ENCODE measurements at regions not wholly inside any gene's neighbourhood (a gene's known extent, or its start where the extent isn't known, plus 50 kb on each side); places are given as distances from the start of the nearest gene placed in this dataset.
"Not testable (repeated sequence)": the region's sequence is repeated elsewhere in the genome, so short reads cannot be mapped to it uniquely, and the experiment has no call there.

DNA sequence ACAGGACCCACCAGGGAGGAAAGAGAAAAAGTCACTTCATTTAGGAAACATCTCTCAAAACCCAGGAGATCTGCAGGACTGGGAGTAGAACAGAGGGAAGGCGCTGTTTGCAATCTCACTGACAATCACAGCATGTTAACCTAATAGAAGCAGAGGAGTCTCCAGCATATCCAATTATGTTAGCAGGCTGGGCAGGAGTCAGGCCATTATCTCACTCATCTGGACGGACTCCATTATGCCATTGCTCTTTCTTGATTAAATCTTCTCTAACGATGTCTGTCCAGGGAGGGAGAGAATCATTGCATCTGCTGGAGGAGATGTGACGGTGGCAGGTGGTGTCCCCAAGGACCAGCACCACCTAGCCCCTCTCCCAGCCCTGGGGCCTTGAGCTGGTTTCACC is 203.8 kb upstream of the SFSWAP start:
- Histone ChIP-seq H3K27ac (no peak overlapping the region), H3K4me3 (no peak overlapping the region)

DNA sequence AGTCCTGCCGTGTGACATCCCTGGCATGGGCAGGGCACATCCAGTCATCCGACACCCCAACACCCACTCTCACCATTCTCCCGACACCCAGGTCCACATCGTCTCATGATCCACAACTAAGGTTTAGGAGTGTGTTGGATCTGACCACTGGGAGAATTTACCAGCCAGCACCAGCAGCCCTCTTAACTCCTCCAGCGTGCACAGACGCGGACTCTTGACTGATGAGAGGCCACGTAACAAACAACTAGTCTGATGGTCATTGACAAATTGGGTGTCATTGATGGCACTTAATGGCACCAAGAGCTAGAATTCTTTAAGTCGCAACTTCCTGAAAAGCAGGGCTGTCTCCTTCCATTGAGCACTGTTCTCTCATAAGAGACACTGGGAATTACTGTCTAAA is 203.0 kb upstream of the SFSWAP start:
- Histone ChIP-seq H3K27ac (no peak overlapping the region), H3K4me3 (no peak overlapping the region)

DNA sequence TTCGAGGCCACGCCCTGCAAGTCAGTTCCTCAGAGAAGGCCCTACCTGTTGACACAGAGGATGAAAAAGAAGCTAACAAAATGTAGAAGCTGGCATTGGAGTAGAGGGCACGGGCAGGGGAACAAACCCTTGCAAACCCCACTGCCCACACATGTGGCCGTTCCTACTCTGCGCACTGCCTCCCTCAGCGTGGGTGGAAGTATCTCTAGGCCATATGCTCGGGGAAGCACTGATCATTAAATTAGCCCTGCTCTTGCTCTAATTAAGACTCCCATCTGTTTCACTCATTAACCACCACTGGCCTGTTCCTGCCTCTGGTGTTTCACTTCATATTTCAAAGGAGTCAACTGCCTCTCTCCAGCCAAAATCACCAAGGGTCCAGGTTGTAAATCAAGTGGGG is 201.2 kb upstream of the SFSWAP start:
- no peak overlapping the region for H3K4me3 ChIP-seq
- H3K27ac ChIP-seq: no peak overlapping the region

DNA sequence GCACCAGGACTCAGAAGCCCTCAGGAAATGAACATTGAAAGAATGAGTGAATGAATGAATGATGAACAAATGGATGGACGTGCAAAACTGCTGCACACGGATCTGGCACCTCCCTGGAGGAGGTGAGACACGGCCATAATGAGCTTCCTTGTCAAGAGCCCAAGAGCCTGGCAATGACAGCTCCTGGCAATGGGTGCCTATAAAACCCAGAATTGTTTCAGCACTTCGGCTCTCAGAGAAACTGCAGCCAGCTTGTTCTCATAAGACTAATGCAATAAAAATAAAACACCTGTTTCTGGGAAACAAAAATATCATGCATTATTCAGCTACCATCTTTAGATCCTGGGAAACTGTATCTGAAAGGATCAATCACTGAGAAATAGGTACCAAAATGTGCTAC is 200.5 kb upstream of the SFSWAP start:
- peak overlapping the region in 1 of 21 experiments; percentile 76 for H3K27ac ChIP-seq
- H3K4me3 ChIP-seq: no peak overlapping the region

DNA sequence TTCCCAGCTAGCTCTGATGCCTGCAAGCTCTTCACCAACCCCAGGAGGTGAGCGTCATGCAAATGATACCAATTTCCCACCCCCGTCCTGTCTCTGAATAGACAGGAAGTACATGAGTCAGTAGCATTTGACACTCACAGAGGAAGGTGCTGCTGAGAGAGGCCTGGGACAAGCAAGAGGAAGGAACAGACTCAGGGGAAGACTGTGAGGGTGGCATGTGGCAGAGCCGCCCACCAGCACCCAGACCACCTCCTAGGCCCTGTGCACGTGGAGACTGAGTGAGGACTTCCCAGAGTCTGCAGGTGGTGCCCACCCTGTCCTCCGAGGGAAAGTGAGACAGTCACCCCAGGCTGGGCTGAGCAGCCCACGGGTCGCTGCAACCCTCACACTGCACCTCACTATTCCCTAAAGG is 199.5 kb upstream of the SFSWAP start:
- Histone ChIP-seq H3K27ac (peak overlapping the region in 4 of 21 experiments; percentile 57 to 76 (median 66)), H3K4me3 (no peak overlapping the region)

DNA sequence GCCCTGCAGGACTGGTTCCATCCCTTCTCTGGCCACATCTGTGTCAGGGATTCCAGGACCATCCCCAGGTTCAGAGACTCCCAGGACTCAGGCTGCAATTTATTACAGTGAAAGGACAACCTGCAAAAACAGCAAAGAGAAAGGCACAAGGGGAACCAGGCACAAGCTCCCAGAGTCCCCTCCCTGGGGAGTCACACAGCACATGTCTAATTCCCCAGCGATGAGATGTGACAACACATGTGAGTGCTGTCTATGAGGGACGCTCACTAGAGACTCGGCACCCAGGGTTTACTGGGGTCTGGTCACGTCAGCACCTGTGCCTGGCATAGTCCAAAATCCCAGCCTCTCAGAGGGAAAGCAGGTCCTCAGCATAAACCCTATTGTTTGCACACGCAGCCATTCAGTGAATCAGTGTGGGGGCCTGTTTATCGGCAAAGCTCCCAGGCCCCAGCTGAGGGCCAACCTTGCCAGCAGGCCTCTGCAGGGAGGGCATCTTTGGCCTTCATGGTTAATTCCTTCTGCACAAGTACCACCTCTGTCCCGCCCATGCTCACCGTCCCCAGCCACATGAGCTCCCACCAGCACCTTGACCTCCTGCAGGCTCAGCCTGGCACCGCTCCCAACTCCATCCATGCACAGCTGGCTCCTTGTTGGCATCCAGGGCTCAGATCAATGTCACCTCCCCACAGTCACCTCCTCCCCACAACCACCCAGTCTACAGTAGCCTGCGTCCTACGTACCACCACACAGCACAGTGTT is 198.9 kb upstream of the SFSWAP start:
- peak overlapping the region in 4 of 21 experiments; percentile 57 to 76 (median 66) for H3K27ac ChIP-seq
- H3K4me3 ChIP-seq: no peak overlapping the region

DNA sequence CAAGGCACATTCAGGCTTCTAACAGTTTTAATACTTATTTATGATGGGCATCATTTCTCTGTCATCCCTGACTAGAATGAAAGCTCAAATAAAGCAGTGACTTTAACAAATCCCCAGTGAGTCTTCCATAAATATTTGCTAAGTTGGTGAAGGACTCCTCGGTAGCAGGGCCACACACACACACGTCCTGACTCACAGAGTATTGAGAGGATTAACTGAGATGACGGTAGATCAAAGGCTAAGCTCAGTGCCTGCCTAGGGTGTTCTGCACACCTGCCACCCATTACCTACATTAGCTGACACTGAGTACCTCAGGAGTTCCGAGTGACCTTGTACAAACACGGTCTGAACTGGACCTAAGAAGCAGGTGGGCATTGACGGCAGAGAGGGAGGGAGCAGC is 197.3 kb upstream of the SFSWAP start:
- H3K27ac ChIP-seq: no peak overlapping the region
- H3K4me3 ChIP-seq: no peak overlapping the region

DNA sequence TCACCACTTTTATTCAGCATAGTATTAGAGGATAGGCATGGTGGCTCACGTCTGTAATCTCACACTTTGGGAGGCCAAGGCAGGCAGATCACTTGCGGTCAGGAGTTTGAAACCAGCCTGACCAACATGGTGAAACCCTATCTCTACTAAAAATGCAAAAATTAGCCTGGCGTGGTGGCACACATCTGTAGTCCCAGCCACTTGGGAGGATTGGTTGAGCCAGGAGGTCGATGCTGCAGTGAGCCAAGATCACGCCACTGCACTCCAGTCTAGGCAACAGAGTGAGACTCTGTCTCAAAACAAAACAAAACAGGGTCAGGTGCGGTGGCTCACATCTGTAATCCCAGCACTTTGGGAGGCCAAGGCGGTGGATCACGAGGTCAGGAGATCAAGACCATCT is 190.3 kb upstream of the SFSWAP start:
- not testable (repeated sequence) for H3K27ac ChIP-seq, H3K4me3 ChIP-seq

DNA sequence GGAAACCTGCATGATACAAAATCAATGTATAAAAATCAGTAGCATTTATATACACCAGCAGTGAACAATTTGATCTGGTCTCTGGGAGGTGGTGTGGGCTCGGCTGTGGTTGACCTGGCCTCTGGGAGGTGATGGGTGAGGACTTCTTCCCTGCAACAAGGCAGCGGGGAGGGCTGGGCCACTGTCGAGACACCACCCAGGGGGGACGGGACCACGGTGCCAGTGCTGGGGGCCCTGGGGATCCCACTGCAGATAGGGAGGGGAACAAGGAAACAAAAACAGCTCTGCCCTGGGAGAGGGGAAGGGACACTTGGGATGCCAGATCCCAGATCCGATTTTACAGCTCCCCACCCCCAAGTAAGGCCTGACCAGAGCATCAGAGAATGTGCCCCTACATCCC is 189.6 kb upstream of the SFSWAP start:
- no peak overlapping the region for H3K4me3 ChIP-seq
- H3K27ac ChIP-seq: no peak overlapping the region

DNA sequence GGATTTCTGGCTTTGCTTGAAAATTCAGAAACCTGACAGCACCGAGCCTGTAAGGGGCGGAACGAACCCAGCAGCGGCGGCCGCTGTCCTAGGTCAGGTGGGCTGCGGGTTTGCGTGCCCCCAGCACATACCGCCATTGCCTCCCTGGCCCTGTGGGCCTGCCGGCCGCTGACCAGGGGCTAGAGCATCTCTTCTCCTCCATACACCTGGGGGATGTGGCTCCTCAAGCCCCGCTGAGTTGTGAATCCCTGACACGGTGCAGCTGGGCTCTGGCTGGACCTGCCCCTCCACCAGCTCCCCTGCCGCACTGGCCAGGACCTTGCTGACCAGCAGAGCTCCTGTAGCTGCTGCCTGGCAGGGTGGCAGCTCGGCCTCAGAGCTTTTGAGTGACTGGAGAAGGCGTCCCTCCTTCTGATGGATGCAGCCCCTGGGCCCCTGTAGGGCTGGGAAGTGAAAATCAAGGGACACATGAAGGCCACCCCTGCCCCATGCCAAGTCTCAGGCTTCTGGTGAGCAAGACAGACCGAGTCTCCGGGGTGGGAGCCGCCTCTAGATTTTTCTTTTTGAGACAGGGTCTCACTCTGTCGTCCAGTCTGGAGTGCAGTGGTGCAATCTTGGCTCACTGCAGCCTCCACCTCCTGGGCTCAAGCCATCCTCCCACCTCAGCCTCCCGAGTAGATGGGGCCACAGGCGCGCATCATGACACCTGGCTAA is 184.9 kb upstream of the SFSWAP start:
- H3K4me3 ChIP-seq: no peak overlapping the region
- no peak overlapping the region for H3K27ac ChIP-seq

DNA sequence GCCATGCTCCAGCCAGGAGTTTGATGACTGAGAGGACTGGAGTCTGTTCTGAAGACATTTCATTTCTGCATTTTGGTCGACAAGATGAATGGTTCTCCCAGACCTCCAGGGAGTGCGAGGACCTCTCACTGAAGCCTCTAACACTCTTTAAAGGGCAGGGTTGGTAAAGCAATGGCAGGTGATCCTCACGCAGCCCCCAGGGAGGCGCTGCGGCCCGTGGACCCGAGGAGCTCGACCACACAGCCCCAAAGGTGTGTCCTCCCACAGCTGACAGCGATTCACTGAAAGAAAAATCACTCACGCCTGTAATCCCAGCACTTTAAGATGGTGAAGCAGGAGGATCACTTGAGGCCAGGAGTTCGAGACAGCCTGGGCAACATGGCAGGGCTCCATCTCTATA is 183.8 kb upstream of the SFSWAP start:
- no peak overlapping the region for H3K4me3 ChIP-seq
- H3K27ac ChIP-seq: no peak overlapping the region

DNA sequence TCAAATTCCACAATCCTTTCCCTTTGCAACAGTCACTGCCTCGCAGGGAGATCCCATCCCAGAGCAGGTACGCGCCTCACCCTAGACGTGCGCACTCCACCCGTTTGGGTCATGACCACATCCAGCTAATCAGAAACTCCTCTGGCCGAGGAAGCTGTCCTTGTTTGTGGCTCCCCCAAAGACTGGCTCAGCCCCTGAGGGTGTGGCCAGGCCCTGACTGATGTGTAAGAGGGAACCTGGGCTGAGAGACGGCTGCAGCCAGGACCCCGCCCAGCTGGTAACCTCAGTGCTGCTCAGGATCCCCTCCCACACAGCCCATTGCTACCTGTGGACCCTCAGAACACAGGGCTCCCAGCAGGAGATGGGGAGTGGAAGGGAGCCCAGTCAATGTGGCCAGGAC is 183.2 kb upstream of the SFSWAP start:
- Histone ChIP-seq H3K4me3 (no peak overlapping the region), H3K27ac (no peak overlapping the region)

DNA sequence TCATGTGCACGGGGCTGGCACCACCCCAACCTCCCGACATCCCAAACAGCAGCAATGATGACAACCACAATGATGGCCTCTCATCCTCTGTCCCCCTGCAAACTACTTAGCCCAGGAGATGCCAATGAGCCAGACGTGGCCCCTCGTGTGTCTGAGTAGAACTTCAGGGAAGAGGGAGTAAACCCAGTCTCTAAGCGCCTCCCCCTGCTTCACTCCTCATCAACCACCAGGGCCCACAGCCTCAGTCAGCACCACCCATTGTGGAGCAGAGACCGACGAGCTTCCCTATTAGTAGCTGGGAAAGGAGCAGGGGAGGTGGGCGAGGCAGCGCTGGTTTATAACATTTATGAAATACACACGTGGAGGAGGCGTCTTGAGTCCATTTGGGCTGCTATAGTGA is 182.7 kb upstream of the SFSWAP start:
- no peak overlapping the region for H3K27ac ChIP-seq
- no peak overlapping the region for H3K4me3 ChIP-seq

DNA sequence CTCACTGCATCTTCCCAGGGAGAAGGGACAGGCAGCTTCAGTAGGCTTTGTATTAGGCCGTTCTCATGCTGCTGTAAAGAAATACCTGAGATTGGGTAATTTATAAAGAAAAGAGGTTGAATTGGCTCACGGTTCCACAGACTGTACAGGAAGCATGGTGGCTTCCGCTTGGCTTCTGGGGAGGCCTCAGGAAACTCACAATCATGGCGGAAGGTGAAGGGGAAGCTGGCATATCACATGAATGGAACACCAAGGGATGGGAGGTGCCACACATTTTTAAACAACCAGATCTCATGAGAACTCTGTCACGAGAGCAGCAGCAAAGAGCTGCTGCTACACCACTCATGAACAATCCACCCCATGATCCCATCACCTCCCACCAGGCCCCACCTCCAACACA is 182.2 kb upstream of the SFSWAP start:
- Histone ChIP-seq H3K27ac (no peak overlapping the region), H3K4me3 (no peak overlapping the region)

DNA sequence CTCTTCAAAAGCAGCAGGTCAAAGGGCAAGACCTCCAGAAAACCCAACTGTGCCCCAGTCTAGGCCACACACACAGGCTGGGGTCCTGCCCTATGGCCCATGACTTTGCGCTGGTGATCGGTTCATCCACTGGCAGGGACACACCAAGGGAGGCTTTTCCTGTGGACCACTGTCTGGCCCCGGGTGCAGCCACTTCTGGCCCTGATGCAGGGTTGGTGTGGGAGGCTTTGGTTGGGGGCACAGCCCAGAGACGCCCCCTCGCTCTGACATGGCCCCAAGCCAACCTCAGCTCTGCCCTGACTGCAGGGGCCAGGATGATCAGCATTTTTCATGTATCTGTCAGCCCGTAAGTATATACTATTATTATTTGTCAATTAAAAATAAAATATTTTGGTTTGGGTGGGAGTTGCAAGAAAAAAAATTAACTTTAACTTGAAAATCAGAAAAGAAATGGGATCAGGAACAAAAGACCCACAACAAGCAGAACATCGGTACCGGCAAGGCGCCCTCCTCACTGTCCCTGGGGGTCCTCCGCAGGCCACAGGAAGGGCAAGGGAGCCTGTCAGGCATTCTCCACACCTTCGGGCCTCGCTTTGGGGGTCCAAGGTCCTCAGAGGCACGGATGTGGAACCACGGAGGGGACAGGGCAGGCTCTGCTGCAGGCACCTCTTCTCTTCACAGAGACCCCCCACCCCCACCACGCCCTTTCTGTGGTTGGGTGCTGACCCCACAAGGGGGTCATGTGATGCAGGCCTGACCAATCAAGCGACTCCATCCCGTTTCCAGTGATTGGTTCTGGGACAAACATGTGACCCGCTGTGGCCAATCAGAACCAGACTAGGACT is 181.5 kb upstream of the SFSWAP start:
- Histone ChIP-seq H3K4me3 (no peak overlapping the region), H3K27ac (no peak overlapping the region)

DNA sequence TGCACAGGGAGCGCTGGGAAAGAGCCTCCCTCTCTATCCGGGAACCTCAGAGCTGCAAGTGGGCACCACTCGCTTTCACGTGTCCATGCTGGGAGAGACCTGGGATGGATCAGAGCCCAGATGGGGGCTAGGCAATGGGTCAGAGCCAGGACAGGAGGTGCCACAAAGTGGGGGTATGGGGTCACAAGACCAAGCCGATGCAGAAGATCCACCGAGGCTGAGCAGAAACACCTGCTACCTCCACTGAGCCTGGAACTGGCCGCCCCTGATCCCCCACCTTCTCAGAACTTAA is 180.9 kb upstream of the SFSWAP start:
- no peak overlapping the region for H3K4me3 ChIP-seq
- no peak overlapping the region for H3K27ac ChIP-seq

DNA sequence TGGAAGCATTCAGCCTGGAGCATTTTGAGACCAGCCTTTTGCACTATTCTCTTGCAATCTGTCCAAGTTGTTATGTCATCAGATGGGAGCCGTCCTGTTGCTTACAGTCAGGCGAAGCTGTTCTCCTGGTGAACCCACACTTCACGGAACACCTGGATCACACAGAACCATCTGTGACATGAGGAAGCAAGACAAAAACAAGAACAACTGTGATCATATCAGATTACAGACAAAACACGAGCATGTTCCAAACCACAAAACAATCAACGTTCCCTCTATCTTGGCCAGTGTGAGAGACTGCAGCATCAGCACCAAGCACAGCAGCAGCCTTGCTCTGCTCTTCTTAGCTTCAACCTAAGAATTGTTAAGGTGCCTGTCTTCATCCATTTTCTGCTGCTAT is 180.5 kb upstream of the SFSWAP start:
- Histone ChIP-seq H3K4me3 (no peak overlapping the region), H3K27ac (no peak overlapping the region)

DNA sequence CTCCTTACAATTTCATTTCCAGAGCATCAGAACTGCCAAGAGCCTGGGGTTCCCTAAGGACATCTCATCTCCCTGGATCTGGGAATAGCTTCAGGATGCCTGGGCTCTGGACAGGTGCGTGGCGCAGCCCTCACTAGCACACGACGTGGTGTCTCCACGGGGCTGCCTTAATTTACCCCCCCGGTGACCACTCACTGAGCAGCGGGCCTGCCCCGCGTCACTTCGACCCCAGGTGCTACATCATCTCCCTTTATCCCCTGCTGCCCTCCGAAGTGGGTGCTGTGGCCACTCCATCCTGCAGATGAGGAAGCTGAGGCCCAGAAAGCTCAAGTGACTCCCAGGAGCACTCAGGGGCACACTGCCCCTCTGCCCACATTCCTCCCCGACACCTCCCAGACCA is 177.8 kb upstream of the SFSWAP start:
- Histone ChIP-seq H3K4me3 (no peak overlapping the region), H3K27ac (no peak overlapping the region)

DNA sequence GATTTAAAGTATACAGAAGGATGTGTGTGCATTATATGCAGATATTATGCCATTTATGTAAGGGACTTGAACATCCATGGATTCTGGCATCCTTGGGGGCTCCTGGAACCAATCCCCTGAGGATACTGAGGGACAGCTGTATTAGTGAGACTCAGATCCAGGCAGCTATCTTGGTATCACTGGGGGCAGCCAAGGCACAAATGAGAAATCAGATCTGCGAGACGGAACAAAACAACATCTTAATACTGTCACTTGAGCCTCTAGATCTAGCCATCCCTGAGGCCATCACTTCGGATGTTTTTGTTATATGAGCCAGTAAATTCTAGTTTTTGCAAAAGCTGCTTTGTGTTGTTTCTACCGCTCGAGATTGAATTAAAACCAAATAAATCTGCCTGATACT is 175.1 kb upstream of the SFSWAP start:
- Histone ChIP-seq H3K27ac (no peak overlapping the region), H3K4me3 (no peak overlapping the region)

DNA sequence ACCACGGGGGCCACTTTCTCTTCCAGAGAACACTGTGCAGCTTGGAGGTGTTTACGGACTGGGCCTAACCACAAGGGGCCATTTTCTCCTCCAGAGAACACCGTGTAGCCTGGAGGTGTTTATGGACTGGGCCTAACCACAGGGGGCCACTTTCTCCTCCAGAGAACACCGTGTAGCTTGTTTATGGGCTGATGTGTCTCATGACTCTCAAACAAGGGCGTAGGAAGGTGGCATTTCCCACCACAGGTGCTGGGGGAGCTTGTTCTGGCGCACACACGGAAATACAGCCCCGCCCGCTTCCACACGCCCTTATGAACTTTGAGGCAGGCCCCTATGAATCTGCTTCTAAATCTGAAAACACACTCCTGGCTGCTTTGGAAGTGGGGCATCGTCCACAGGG is 174.6 kb upstream of the SFSWAP start:
- Histone ChIP-seq H3K4me3 (no peak overlapping the region), H3K27ac (peak overlapping the region in 1 of 21 experiments; percentile 30)

DNA sequence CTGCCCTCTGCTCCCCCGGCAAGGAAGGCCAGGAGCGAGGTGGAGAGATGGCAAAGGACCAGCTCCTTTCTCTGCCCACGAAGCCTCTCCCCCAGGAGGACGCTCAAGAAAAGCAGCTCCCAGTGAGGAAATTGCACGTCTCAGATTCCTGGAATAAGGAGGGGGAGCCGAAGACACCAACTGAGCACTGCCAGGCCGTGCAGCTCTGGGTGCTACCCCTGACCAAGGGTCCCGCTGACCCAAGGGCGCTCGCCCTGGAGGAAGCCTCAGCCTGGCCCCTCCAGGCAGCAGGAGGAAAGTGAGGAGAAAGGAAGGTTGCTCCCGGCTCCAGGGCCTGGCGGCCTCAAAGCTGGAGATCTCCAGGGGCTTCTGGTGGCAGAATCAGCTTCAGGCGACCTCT is 174.1 kb upstream of the SFSWAP start:
- Histone ChIP-seq H3K4me3 (no peak overlapping the region), H3K27ac (peak overlapping the region in 1 of 21 experiments; percentile 30)

Measured in skin epidermis (tissue), 12 donors.